Fibroblast of skin of back (primary cell): ENCODE measurements at regions not wholly inside any gene's neighbourhood (a gene's known extent, or its start where the extent isn't known, plus 50 kb on each side); places are given as distances from the start of the nearest gene placed in this dataset.
A peak's percentile ranks its signal among the peaks of the same experiment; 100 is the strongest.

Experiments
- DNase-seq: peaks from one replicate; pipeline ENCODE4 v3.0.0-alpha.2; 2013

- DNase-seq: no peak
These were observed 239.8 kb downstream of the SEC14L1 start for GRCh38 chr17:77380395-77381184.

DNA sequence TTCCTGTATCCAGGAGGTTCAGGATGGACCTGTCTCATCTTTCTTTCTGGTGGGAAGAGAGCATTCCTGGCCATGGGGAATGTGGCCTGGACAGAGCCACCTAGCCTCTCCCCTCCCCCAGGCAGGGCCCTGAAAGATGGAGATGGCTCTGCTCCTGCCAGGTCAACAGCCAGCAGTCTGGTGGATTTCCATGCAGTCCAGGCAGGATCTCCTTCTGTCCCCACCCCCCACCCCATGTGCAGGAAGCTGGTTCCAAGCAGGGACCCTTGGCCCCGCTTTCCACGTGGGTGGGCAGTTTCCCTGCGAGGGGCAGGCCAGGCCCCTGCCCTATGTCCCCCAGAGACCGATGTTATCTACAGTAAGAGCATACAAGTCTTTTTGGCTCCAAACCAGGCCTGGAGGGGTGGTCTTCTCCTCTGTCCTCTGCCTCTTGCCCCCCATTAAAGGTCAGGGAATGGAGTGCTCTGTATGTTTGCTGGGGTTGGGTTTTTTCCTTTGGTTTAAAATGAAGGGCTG is 240.5 kb downstream of the SEC14L1 start:
- no peak for DNase-seq

DNA sequence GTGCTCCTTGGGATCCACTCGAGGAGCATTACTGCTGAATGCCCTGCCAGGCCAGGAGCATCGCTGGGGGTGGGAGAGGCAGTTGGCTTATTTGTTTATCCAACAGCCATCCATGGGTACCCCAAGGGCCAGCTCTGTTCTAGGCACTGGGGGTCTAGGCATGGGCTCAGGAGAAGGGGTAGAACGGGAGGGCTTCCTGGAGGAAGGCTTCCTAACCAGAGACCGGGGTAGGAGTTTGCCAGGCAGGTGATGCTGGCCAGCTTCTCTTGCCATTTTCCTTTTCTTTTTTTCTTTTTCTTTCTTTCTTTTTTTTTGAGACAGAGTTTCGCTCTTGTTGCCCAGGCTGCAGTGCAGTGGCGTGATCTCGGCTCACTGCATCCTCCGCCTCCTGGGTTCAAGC is 241.0 kb downstream of the SEC14L1 start:
- no peak for DNase-seq

GRCh38 chr17:77382356-77382911 is 241.7 kb downstream of the SEC14L1 start:
- DNase-seq: no peak

DNA sequence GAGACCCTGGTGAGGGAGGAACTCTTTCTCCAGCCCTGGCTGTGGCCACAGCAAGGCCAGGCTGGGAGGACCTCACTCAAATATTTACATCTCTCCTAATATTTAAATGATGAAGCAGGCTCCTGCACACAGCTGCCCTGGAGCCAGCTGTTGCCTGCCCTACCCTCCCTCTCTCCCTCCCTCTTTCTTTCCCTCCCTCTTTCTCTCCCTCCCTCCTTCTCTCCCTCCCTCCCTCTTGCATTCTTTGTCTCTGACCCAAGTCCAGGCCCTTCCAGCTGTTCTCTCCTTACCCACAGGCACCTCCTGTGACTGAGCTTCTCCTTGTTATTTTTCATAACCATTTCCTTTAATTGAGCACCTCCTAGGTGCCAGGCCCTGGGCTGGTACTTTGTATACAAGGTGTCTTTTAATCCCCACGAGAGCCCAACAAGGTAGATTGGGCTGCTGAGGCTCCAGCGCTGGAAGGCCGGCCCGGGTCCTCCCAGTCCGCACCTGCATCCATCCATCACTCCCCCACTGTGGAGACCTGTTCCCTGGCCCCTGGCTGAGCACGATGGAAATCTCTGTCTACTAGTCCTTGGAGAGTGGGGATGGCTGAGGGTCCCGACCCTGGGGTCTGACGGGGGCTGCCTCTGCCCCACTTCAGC is 242.3 kb downstream of the SEC14L1 start:
- peak; percentile 66 for DNase-seq

DNA sequence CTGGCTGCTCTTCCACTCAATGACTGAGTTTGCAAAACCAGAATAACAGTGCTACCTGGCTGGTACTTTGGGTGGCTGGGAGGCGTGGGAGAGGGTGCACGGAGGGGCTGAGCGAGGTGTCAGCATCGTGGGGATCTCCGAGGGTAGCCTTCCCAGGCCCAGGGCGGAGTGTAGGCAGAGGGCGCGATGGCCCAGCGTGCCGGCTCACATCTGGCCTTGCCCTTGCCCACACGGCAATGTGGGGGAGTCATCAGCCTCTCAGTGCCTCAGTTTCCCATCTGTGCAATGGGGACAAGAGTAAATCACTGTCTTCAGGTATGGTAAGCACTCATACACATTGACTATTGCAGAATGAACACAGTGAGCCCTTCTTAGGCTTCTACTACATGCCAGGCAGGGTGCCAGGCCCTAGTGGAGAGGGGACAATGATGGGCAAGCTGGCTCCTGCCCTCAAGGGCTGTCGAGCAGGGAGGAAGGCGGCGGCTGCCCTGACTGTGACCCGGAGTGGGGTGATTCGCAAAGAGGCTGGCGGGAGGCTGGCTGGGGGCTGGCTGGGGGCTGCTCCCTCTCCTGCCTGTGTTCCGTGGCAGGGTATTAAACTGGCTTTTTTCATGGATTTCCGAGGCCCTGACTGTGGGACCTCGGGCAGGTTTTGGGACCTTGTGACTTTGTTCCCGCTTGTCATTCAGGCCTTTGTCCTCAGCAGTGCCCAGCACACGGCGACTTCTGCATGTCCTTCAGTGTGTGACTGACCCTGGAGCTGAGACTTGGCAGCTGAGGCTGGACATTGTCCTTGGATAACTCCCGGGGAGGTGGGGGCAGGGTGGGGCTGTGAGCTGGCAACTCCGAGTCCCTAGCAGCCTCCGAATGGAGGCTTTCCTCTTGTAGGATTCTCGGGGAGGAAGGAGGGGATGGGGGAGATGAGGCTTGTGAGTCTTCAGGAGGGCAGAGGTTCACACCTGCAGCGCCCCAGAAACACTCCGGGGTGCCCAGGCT is 243.1 kb downstream of the SEC14L1 start:
- DNase-seq: no peak

- DNase-seq: no peak
These were observed 245.2 kb downstream of the SEC14L1 start for GRCh38 chr17:77385750-77386501.

DNA sequence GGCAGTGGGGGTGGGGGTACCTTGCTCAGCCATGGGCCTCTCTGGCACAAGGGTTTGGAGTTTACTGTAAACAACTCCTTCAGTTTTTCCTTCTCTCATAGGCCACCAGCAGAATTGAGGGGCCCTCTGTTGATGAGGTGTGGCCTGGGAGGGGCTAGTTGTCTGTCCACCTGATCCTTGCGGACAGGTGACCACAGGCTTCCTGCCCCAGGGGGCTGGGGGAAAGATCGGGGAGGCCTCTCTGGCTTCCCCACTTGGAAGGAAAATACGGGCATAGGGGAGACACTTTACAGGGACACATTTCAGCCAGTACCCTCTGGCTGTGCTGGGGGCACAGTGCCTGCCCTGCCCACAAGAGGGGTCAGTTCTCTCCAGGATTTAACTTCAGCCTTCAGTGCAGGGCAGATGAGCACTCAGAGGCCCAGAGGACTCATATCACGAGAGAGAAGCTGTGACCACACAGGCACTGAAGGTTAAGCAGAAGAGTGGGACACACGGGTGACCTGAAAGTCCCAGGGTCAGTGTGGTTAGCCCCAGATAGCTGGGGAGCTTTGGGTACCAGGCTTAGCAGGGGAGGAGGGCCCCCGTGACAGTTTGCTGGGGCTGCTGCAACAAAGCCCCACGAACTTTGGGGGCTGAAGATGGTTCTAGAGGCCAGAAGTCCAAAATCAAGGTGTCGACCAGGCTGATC is 245.9 kb downstream of the SEC14L1 start:
- DNase-seq: no peak

GRCh38 chr17:77387891-77388290 is 247.1 kb downstream of the SEC14L1 start:
- no peak for DNase-seq

DNA sequence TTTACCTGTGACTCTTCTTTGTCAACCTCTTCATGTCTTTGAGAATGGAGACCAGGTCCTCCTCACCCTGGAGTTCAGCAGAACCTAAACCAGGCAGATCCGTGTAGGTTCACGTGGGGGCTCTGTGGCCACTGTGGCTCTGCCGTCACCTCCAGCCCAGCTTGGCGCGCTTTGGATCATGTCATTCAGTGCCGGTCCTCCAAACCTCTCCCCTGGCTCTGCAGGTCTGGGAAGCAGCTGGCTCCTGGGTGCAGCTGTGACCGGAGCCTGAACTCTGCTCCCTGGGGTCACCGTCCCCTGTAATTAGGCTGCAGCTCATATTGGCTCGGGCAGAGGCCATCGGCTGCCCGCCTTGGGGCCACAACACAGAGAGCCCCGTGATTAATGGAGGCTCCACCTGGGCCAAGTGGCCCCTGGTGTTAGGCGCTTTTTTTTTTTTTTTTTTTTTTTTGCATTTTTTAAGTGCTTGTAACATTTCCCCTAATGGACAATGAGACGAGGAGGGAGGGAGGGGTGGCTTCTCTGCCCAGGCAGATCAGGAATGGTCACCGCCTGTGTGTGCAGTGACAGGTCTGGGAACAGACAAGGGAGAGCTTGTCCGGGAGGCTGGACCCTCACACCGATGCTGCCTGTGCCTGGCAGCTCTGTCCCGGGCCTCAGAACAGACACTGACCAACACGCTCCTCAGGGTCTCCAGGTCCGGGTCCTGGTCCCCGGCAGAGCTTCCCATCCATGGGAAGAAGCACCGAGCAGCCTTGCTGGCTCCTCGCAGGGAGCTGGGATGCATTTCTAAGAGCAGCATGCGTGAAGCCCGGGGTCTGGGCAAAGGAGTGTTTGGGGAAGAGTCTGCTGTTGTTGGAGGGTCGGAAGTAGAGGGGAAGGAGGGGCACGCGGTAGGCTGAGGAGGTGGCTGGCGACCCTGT is 247.9 kb downstream of the SEC14L1 start:
- peak; percentile 68 for DNase-seq

DNA sequence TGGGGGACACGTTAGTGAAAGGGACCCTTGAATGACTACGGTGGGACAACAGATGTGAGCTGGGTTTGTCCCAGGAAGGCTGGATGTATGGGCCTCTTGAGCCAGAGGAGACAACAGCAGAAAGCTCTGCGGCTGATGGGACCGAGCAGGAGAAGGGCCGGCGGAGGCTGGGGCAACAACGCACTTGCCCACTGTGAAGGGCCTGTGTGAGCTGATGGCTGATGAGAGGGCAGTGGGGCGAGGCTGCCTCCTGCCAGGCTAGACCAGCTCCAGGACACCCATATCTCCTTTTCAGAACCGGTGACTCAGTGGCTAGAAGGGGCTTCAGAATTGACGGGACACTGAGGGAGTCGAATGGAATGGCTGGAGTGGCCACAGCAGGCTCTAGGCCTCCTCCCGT is 250.1 kb downstream of the SEC14L1 start:
- no peak for DNase-seq

DNA sequence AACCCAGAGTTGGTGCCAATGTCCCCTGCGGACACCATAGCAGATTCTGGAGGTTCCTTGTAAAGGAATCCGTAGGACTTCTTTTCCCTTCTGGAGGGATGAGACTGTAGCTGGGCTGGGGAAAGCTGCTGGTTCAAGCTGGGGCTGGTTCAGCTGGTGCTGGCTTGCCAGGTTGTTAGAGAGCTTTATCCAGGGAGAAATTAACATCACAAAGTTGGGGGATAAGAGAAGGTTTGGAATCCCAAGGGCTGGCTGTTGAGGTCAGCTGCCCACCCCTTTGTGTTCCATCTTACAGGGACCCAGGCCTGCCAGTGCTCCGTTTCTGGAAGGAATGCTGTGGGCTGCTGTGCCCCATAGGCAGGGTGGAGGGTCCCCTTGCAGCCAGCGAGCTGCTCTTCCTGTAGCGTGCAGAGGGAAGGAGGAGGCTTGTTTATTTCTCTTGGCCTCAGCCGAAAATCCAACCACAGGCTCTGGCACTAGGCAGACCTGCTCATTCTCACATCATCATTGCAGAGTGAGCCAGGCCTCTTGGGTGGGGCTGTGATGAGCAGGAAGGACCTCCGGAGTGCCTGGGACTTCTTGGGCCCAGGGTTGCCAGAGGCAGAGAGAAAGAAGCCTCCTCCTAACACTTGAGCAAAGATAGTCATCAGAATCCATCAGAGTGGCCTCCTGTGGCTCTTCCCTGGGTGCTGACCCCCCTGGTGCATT is 251.1 kb downstream of the SEC14L1 start:
- peak; percentile 99 for DNase-seq

- no peak for DNase-seq
These were observed 251.9 kb downstream of the SEC14L1 start for GRCh38 chr17:77392376-77393273.

GRCh38 chr17:77393274-77393600 is 252.5 kb downstream of the SEC14L1 start:
- no peak for DNase-seq

- no peak for DNase-seq
These were observed 253.2 kb downstream of the SEC14L1 start for GRCh38 chr17:77393867-77394539.

DNA sequence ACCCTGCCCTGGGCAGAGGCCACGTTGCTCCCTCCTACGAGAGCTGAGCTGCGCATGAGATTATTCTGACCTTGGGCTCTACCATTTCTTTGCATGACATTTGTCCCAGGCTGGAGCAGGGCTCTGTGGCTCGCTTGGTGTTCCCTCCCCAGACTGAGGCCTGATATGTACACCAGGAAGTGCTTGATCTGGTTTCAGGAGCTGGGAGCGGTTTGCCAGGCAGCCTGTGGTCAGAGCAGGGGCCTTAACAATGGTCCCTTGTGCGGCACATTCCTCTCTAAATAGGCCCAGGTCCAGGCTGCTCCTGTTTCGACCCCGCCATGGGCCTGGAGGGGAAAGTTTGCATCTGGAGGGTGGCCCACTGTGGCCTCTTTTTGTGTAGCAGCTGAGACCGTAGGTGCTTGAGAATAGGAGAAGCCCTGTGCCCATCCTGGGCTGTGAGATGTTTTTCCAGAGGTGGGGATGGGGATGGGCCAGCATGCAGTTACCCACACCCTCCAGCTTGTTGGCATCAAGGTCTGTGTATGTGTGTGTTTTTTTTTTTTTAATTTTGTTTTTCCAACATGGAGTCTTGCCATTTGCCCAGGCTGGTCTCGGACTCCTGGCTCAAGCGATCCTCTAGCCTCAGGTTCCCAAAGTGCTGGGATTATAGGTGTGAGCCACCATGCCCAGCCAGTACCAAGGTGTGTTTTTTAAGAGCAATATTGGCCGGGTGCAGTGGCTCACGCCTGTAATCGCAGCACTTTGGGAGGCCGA is 253.9 kb downstream of the SEC14L1 start:
- no peak for DNase-seq

DNA sequence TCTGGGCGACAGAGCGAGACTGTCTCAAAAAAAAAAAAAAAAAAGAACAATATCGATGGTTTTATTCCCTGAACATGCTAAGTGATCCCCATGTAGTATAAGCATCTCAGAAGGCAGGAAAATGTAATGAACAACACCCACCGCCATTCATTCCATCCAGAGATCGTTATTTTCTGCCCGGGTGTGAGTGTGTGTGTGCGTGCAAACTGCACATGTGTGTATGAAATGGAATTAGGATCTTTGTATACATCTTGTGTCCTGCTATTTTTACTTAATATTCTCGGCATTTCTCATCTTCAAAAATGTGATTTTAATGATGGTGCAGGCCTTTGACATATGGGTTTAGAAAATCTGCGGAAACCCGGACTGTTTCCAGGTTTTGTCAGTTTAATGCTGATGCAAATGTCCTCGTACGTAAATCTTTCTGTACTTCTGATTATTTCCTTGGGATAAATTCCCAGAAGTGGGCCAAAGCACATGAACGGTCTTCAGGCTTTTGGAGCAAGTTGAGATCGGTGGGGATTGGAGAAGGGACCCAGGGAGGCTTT is 254.8 kb downstream of the SEC14L1 start:
- no peak for DNase-seq
